A549 (cell line): ENCODE measurements at regions not wholly inside any gene's neighbourhood (a gene's known extent, or its start where the extent isn't known, plus 50 kb on each side); places are given as distances from the start of the nearest gene placed in this dataset.

Experiments used
- ATAC-seq, 2 experiments: fragments of 200-7000 bp in 1 of 2; fragments of >200 bp in 1 of 2; cut with Nextera tagmentation in 1 of 2; cut with Tn5 transposase in 1 of 2; 3 replicates each; pipeline versions ENCODE4 v1.8.0 to v1.9.1; 2018 to 2020; ENCODE audit warnings: mild to moderate bottlenecking in 1 of 2, moderate library complexity in 1 of 2
- CTCF ChIA-PET: fragments of 300-600 bp; sonication (Branson Sonifier 250); formaldehyde crosslinking; extraction: SDS; loops from one replicate; lab custom pipeline; 2021; ENCODE audit warnings: antibody characterized with exemption, inconsistent platforms; lab: Yijun Ruan, JAX
- POLR2A ChIA-PET: fragments of 350-600 bp; formaldehyde crosslinking; extraction: SDS; loops from one replicate; lab custom pipeline; 2021; ENCODE audit warnings: antibody characterized with exemption, inconsistent platforms; lab: Yijun Ruan, JAX
- DNase-seq, 2 experiments: peaks; one replicate each; pipeline versions ENCODE4 v3.0.0 to v3.0.0-alpha.2; 2011 to 2016; ENCODE audit warnings: low read depth in 1 of 2, low spot score in 1 of 2
- FAIRE-seq: peaks from 2 replicates; lab custom pipeline; 2011; peaks lifted over from hg19 to GRCh38; lab: Jason Lieb, UNC
- H3K27ac ChIP-seq, 2 experiments: fragments of >200 bp; sonication (Bioruptor Twin); formaldehyde crosslinking; 3 replicates each; pipeline ENCODE4 v1.5.1; 2016 to 2017
- H3K4me1 ChIP-seq: fragments of >200 bp; sonication (Bioruptor Twin); formaldehyde crosslinking; 3 replicates; pipeline ENCODE4 v1.6.1; 2016
- H3K4me2 ChIP-seq: fragments of >200 bp; sonication (Bioruptor Twin); formaldehyde crosslinking; 3 replicates; pipeline ENCODE4 v1.6.1; 2016
- H3K4me3 ChIP-seq: fragments of >200 bp; sonication (Bioruptor Twin); formaldehyde crosslinking; 3 replicates; pipeline ENCODE4 v1.5.1; 2016
- H3K9me3 ChIP-seq: fragments of >200 bp; sonication (Bioruptor Twin); formaldehyde crosslinking; 3 replicates; pipeline ENCODE4 v1.6.1; 2016
- CBX2 ChIP-seq: fragments of 200-600 bp; sonication (generic); IDR thresholded peaks from 2 replicates; pipeline ENCODE4 v1.6.1; 2016; ENCODE audit warnings: low read depth, mild to moderate bottlenecking, borderline replicate concordance
- CBX8 ChIP-seq: fragments of 200-600 bp; sonication (generic); IDR thresholded peaks from 2 replicates; pipeline ENCODE4 v1.6.1; 2016
- CEBPB ChIP-seq, 2 experiments: fragments of >200 bp in 1 of 2; sonication (Bioruptor Twin) in 1 of 2; formaldehyde crosslinking in 1 of 2; IDR thresholded peaks; 2 replicates each; pipeline ENCODE4 v1.6.1; 2012 to 2016
- FOSL2 ChIP-seq, 2 experiments: fragments of 450-650 bp in 1 of 2; fragments of >200 bp in 1 of 2; sonication (Bioruptor Twin) in 1 of 2; formaldehyde crosslinking; IDR thresholded peaks; 2 replicates each; pipeline versions ENCODE4 v1.5.0 to v1.6.1; 2016 to 2020; ENCODE audit warnings: mild to moderate bottlenecking in 1 of 2, moderate library complexity in 1 of 2
- GATA3 ChIP-seq: IDR thresholded peaks from 2 replicates; pipeline ENCODE4 v1.6.1; 2012; ENCODE audit warnings: borderline replicate concordance
- HEYL ChIP-seq: fragments of 250-450 bp; sonication (Bioruptor Pico); IDR thresholded peaks from 2 replicates; pipeline ENCODE4 v1.8.0; 2021; ENCODE audit warnings: mild to moderate bottlenecking, moderate library complexity
- HOXA7 ChIP-seq: fragments of 250-450 bp; sonication (Bioruptor Pico); IDR thresholded peaks from 2 replicates; pipeline ENCODE4 v1.5.0; 2020; ENCODE audit warnings: mild to moderate bottlenecking, moderate library complexity
- HOXB5 ChIP-seq: fragments of 250-450 bp; sonication (Bioruptor Pico); IDR thresholded peaks from 2 replicates; pipeline ENCODE4 v1.5.0; 2020; ENCODE audit warnings: mild to moderate bottlenecking, moderate library complexity
- JUN ChIP-seq, 2 experiments: fragments of >200 bp; sonication (Bioruptor Twin); formaldehyde crosslinking; IDR thresholded peaks; 2 replicates in 1 of 2; 3 replicates in 1 of 2; pipeline ENCODE4 v1.6.1; 2016 to 2017
- JUNB ChIP-seq: fragments of >200 bp; sonication (Bioruptor Twin); formaldehyde crosslinking; IDR thresholded peaks from 2 replicates; pipeline ENCODE4 v1.6.1; 2016
- MAFK ChIP-seq: fragments of 450-650 bp; IDR thresholded peaks from 2 replicates; pipeline ENCODE4 v1.6.1; 2014; ENCODE audit not compliant: partially characterized antibody
- NPAS2 ChIP-seq: fragments of 250-450 bp; sonication (Bioruptor Pico); IDR thresholded peaks from 2 replicates; pipeline ENCODE4 v1.8.0; 2022; ENCODE audit warnings: mild to moderate bottlenecking, moderate library complexity, borderline replicate concordance
- RNF2 ChIP-seq: fragments of 200-600 bp; sonication (generic); IDR thresholded peaks from 2 replicates; pipeline ENCODE4 v1.6.1; 2016; ENCODE audit warnings: low read depth, mild to moderate bottlenecking, antibody characterized with exemption, moderate library complexity, borderline replicate concordance
- TFCP2L1 ChIP-seq: fragments of 250-450 bp; sonication (Bioruptor Pico); IDR thresholded peaks from 2 replicates; pipeline ENCODE4 v1.5.0; 2021; ENCODE audit warnings: mild to moderate bottlenecking
- WGBS: methylation state at CpG from one replicate; pipeline ENCODE4 v1.1.6; 2017; ENCODE audit errors: missing lambda C conversion rate; 5-methylcytosine and 5-hydroxymethylcytosine counted together
- TF ChIP-seq, protein P1 (sequence below): IDR thresholded peaks from 2 replicates; pipeline ENCODE4 v1.6.1; 2012
- TF ChIP-seq, protein P2 (sequence below): fragments of 200-600 bp; sonication (generic); IDR thresholded peaks from 2 replicates; pipeline ENCODE4 v1.6.1; 2016; ENCODE audit warnings: antibody characterized with exemption, mild to moderate bottlenecking, moderate library complexity
- TF ChIP-seq, protein P3 (sequence below): IDR thresholded peaks from 2 replicates; pipeline ENCODE4 v1.6.1; 2012
- TF ChIP-seq, protein P4 (sequence below): fragments of 250-450 bp; sonication (Bioruptor Pico); IDR thresholded peaks from 2 replicates; pipeline ENCODE4 v1.5.0; 2021; ENCODE audit warnings: mild to moderate bottlenecking, moderate library complexity, borderline replicate concordance
- TF ChIP-seq, protein P5 (sequence below): fragments of 450-650 bp; IDR thresholded peaks from 2 replicates; pipeline ENCODE4 v1.6.1; 2014; ENCODE audit warnings: antibody characterized with exemption

DNA sequence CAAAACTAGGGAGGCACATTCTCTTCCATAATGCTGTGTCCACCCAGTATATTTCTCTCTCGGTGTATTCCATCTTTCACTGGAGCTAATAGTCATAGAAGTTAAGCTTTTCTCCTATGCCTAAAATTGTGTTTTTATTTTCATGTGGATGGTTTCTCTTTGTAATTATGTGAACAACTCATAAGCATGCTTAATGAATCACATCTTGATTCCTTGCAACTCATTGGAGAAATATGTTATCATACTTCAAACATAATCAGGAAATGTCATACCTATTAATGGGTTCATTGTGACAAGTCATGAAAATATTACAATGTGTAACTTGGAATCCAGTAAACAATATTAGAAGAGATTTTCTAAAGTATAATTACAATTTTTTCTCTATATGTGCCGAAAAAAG is 186.3 kb downstream of the SLC7A11 start (continued):
- no peak for TF ChIP-seq CBX8

DNA sequence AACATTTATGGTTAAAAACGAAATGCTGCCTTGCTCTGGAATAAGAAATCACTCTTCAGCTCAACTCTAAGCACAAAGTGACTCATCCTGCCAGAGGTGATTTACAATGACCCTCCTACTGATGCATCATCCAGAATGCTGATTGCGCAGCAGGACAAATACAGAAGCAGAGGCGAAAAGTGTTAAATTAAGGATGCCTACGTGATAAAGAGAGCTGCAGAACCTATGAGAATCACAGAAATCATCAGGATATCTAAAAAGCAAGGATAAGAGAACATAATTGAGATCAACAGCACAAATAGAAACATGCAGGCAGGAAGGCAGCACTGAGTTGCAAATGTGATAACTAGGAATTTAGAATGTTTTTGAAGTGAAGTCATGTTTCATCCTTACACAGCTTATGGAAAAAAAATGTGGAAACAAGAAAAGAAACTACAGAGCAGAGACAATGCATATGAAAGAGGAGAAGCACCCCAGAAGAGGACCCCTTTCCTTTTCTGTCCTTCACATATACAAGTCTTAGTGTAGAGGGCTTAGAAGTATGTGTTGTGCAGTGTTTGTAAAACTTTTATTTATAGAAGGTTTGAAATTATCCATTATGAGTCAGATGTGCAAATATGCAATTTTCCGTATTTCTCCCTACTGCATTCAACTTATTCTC is 188.4 kb downstream of the SLC7A11 start:
- H3K27ac ChIP-seq = peak overlapping the region; percentile 23 to 64; a peak in 5 of 6 replicates
- peak overlapping the region; percentile 92 for H3K4me2 ChIP-seq
- FAIRE-seq (no peak), ATAC-seq (peak; percentile 94 to 99)
- H3K4me3 ChIP-seq = 0 out of 3 replicates have a peak overlapping the region, but pooled peaks have one; percentile 12
- WGBS = 3% methylated on average over 5 of the region's 5 CpGs
- TF ChIP-seq, protein P1, sequence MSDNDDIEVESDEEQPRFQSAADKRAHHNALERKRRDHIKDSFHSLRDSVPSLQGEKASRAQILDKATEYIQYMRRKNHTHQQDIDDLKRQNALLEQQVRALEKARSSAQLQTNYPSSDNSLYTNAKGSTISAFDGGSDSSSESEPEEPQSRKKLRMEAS = no peak
- TF ChIP-seq CBX2 (no peak), MAFK (peak; percentile 77), CEBPB (IDR thresholded peaks at IDR 0.05) (peak in 1 of 2 experiments; percentile 84; a peak in 2 of 4 replicates), HOXA7 (no peak), GATA3 (peak; percentile 38; the same call in 1 of the 2 replicates), JUNB (peak; percentile 73), FOSL2 (IDR thresholded peaks at IDR 0.05) (peak; percentile 83), FOSL2 (CRISPR knock-in tag; IDR thresholded peaks at IDR 0.05) (peak; percentile 88)
- TF ChIP-seq, protein P2, sequence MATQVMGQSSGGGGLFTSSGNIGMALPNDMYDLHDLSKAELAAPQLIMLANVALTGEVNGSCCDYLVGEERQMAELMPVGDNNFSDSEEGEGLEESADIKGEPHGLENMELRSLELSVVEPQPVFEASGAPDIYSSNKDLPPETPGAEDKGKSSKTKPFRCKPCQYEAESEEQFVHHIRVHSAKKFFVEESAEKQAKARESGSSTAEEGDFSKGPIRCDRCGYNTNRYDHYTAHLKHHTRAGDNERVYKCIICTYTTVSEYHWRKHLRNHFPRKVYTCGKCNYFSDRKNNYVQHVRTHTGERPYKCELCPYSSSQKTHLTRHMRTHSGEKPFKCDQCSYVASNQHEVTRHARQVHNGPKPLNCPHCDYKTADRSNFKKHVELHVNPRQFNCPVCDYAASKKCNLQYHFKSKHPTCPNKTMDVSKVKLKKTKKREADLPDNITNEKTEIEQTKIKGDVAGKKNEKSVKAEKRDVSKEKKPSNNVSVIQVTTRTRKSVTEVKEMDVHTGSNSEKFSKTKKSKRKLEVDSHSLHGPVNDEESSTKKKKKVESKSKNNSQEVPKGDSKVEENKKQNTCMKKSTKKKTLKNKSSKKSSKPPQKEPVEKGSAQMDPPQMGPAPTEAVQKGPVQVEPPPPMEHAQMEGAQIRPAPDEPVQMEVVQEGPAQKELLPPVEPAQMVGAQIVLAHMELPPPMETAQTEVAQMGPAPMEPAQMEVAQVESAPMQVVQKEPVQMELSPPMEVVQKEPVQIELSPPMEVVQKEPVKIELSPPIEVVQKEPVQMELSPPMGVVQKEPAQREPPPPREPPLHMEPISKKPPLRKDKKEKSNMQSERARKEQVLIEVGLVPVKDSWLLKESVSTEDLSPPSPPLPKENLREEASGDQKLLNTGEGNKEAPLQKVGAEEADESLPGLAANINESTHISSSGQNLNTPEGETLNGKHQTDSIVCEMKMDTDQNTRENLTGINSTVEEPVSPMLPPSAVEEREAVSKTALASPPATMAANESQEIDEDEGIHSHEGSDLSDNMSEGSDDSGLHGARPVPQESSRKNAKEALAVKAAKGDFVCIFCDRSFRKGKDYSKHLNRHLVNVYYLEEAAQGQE = no peak
- TF ChIP-seq, protein P3, sequence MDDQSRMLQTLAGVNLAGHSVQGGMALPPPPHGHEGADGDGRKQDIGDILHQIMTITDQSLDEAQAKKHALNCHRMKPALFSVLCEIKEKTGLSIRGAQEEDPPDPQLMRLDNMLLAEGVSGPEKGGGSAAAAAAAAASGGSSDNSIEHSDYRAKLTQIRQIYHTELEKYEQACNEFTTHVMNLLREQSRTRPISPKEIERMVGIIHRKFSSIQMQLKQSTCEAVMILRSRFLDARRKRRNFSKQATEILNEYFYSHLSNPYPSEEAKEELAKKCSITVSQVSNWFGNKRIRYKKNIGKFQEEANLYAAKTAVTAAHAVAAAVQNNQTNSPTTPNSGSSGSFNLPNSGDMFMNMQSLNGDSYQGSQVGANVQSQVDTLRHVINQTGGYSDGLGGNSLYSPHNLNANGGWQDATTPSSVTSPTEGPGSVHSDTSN = 0 out of 2 replicates have a peak, but pooled peaks have one; percentile 34
- TF ChIP-seq, all 56 proteins: peak for 6
- Histone ChIP-seq H3K9me3 (no peaks in the 10 kb centered on the region), H3K4me1 (peaks cover 32% of the 10 kb centered on the region)
- ChIA-PET CTCF (interaction anchor here (0.6 to 2.3 kb wide), 3 partner anchors 16 to 802 kb away, joined by 3 to 6 read pairs (median 5); no protein-coding TSS in a partner anchor), POLR2A (no interaction called here)
- DNase-seq = peak; percentile 51 to 61

DNA sequence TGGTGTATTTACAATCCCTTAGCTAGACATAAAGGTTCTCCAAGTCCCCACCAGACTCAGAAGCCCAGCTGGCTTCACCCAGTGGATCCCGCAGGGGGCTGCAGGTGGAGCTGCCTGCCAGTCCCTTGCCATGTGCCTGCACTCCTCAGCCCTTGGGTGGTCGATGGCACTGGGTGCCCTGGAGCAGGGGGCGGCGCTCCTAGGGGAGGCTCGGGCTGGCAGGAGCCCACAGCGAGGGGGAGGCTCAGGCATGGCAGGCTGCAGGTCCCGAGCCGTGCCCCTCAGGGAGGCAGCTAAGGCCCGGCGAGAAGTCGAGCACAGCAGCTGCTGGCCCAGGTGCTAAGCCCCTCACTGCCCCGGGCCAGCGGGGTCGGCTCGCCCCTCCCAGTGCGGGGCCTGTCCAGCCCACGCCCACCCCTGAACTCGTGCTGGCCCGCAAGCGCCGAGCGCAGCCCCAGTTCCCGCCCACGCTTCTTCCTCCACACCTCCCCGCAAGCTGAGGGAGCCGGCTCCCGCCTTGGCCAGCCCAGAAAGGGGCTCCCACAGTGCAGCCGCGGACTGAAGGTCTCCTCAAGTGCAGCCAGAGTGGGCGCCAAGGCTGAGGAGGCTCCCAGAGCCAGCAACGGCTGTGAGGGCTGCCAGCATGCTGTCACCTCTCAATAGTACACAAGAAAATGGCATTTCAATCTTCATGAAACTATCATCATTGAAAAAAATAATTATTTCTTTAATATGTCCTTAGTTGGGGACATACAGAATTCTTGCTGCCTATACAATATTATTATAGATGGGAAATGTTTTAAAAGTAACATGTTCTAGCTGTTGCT is 189.1 kb downstream of the SLC7A11 start:
- H3K27ac ChIP-seq = peak overlapping the region; percentile 49 to 79; a peak in 4 of 6 replicates
- POLR2A ChIA-PET = no interaction called here
- H3K4me1 ChIP-seq = peaks cover 32% of the 10 kb centered on the region
- FAIRE-seq (no peak), DNase-seq (no peak), ATAC-seq (peak in 1 of 2 experiments; percentile 32; a peak in 3 of 6 replicates)
- TF ChIP-seq RNF2 (no peak), JUN (IDR thresholded peaks at IDR 0.05) (no peak), HEYL (no peak), HOXB5 (CRISPR knock-in tag) (no peak), TFCP2L1 (CRISPR knock-in tag) (no peak), FOSL2 (IDR thresholded peaks at IDR 0.05) (no peak), FOSL2 (CRISPR knock-in tag; IDR thresholded peaks at IDR 0.05) (no peak), CBX8 (no peak), NPAS2 (CRISPR knock-in tag) (no peak)
- TF ChIP-seq, protein P4, sequence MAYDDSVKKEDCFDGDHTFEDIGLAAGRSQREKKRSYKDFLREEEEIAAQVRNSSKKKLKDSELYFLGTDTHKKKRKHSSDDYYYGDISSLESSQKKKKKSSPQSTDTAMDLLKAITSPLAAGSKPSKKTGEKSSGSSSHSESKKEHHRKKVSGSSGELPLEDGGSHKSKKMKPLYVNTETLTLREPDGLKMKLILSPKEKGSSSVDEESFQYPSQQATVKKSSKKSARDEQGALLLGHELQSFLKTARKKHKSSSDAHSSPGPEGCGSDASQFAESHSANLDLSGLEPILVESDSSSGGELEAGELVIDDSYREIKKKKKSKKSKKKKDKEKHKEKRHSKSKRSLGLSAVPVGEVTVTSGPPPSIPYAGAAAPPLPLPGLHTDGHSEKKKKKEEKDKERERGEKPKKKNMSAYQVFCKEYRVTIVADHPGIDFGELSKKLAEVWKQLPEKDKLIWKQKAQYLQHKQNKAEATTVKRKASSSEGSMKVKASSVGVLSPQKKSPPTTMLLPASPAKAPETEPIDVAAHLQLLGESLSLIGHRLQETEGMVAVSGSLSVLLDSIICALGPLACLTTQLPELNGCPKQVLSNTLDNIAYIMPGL (CRISPR knock-in tag) = no peak
- TF ChIP-seq, protein P5, sequence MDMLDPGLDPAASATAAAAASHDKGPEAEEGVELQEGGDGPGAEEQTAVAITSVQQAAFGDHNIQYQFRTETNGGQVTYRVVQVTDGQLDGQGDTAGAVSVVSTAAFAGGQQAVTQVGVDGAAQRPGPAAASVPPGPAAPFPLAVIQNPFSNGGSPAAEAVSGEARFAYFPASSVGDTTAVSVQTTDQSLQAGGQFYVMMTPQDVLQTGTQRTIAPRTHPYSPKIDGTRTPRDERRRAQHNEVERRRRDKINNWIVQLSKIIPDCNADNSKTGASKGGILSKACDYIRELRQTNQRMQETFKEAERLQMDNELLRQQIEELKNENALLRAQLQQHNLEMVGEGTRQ = no peak
- TF ChIP-seq, protein P1 = no peak
- CTCF ChIA-PET = interaction anchor here (1.1 to 2.3 kb wide), 2 partner anchors 15 to 17 kb away, joined by 5 to 6 read pairs; no protein-coding TSS in a partner anchor
- H3K4me3 ChIP-seq = no peak overlapping the region
- WGBS = 66% methylated on average over 4 of the region's 31 CpGs
- H3K9me3 ChIP-seq = no peaks in the 10 kb centered on the region
- peak overlapping the region; percentile 92 for H3K4me2 ChIP-seq
